HG03520 (cell line): ENCODE measurements at regions not wholly inside any gene's neighbourhood (a gene's known extent, or its start where the extent isn't known, plus 50 kb on each side); places are given as distances from the start of the nearest gene placed in this dataset.

Experiments used
- ATAC-seq: cut with Tn5 transposase; IDR thresholded peaks from one replicate; pipeline ENCODE4 v1.9.1; 2021; ENCODE audit warnings: mild to moderate bottlenecking, moderate library complexity; ENCODE audit not compliant: unreplicated experiment

DNA sequence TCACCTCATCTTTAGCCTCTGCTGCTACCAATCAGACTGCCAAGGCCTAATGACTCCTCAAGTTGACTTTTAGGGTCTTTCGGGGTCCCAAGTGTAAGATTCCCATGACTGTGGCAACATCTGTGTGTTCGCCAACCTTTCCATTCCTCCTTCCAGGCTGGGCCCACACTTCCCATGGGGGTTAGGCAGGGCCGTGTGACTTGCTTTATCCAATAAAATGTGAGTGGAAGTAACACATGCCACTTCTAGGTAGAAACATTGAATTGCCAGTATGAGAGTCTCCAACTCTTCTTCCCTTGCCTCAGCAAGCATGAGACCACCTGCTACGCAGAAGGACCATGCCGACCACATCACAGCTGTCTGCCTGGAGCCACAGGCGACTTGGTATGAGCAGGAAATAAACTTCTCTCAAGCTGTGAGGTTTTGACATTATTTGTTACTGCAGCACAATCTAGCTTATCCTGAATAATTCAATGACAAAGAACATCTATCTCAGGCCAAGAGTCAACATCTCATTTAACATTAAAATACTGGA is 190.4 kb upstream of the IER5L start:
- no peak for ATAC-seq

DNA sequence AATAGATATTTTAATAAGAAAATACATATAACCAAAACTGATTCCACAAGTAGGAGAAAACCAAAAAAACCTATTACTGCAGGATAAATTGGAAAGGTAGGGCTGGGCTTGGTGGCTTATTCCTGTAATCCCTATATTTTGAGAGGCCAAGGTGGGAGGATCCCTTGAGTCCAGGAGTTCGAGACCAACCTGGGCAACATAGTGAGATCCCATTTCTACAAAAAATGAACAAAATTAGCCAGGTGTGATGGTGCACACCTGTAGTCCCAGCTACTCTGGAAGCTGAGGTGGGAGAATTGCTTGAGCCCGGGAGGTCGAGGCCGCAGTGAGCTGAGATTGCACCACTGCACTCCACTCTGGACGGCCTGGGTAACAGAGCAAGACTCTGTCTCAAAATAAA is 189.2 kb upstream of the IER5L start:
- ATAC-seq = no peak

DNA sequence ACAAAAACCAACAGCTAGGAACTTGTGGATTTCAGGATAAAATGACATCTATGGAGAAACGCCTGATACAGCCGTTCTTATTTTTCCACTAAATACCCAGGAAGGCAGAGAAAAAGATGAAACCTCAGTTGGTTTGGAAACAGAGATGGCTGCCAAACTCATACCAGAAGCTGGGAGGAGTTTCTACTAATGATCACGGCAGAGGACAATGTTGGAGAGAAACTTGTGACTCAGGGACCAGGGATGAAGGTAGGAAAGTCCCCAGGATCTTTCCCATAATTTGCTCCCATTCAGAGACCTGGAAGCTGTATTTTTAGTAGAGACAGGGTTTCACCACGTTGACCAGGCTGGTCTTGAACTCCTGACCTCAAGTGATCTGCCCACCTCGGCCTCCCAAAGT is 187.1 kb upstream of the IER5L start:
- ATAC-seq = no peak

DNA sequence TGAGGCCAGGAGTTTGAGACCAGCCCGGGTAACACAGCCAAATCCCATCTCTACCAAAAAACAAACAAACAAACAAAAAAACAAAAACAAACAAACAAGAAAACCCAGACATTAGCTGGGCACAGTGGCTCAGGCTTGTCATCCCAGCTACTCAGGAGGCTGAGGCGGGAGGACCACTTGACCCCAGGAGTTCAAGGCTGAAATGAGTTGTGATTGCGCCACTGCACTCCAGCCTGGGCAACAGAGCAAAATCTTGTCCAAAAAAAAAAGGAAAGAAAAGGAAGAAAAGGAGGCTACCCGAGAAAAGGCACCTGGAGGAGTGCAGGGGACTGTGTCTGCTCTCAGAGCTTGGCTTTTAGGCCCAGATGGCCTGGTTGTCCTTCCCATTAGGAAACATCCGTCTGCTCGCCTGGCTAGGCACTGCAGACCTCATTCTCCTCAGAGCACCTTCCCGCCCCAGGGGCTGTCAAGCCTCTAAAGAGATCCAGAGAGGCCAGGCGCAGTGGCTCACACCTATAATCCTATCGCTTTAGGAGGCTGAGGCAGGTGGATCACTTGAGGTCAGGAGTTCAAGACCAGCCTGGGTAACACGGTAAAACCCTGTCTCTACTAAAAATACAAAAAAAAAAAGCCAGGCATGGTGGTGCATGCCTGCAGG is 185.3 kb upstream of the IER5L start:
- no peak for ATAC-seq

DNA sequence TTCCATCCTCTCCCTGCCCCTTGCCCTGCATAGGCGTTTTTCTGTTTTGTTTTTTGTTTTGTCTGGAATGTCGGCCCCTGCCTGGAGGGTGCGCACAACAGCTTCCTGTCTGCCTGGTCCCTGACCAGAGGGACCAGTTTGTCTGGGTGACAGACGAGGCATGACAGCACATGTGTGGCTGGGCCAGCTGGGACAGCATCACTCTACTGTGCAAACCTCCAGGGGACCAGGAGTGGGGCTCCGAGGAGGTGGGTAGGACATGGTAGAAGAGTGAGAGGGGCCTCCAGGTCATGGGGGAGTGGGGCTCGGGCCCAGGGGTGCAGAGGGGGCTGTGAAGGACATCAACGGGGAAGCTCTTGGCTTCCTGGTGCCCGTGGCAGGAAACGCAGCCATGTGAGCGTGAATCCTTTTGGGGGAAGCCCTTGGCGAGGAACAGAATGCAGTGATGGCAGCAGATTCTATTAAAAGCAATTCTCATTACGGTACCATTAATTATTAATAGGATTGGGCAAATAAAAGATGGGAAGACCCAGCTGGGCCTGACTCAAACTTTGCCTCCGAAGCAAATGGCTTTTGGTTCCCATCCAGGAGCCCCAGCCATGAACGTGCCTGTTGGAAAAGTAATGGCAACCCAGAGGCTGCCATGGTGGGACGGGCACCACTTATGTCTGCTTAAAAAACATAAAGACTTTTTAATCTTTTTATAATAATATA is 184.4 kb upstream of the IER5L start:
- no peak for ATAC-seq

DNA sequence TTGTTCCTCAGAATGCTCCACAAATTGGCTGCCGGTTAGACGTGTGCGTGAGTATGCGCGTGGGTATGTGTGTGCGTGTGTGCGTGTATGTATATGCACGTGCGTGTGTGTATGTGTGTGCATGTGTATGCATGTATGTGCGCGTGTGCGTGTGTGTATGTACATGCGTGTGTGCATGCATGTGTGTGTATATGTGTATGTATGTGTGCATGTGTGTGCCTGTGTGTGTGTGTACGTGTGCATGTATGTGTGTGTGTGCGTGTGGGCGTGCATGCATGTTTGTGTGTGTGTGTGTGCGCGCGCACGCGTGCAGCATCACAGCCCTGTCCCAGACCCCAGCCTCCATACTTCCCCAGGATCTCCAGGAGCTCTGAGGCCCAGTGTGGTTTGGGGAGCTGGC is 183.1 kb upstream of the IER5L start:
- no peak for ATAC-seq

DNA sequence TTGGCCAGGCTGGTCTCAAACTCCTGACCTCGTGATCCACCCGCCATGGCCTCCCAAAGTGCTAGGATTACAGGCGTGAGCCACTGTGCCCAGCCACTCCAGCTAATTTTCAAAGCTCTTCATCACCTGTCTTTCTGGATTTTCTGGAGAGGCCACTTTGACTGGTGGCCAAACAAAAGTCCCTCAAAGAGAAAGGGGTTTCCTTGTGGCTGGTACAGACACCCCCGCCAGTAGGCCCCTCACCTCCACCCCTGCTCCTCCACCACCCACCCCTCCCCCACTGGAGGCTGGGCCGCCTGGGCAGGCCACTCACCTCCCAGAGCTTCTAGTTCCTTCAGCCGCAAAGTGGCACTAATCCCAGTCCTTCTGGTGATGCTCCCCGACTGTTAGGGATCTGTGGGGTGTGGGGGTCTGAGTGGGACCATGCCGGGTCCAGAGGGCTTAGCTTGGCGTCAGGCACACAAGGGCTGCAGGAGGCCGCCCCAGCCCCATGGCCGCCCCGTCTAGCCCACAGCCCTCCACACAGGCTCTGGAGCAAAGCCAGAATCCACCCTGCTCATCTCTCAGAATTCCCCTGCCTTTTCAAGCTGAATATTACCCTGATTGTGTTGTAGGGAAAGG is 182.0 kb upstream of the IER5L start:
- ATAC-seq = no peak

DNA sequence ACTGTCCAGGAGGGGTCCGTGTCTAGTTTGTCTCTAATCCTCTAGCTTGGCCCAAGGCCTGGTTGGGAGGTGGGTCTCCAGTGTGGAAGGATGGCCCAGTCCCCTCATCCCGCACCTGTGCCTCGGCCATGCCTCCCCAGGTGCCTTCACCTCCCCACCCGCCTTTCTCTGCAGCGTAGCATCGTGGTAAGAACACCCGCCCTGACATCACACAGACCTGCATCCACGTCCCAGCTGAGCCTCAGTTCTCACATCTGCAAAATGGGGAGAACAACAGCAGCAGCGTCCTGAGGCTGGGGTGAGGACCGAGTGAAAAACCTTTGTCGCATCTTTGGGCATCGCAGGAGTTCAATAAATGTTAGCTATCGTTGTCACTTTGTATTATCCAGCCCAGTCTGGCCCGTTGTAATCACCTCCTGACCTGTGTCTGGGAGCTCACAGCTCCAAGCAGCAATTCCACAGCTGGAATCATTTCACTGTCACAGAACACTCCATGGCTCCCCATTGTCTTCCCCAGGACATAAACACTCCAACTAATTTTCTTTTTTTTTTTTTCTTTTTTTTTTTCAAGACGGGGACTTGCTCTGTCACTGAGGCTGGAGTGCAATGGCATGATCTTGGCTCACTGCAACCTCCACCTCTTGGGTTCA is 181.2 kb upstream of the IER5L start:
- ATAC-seq = no peak

DNA sequence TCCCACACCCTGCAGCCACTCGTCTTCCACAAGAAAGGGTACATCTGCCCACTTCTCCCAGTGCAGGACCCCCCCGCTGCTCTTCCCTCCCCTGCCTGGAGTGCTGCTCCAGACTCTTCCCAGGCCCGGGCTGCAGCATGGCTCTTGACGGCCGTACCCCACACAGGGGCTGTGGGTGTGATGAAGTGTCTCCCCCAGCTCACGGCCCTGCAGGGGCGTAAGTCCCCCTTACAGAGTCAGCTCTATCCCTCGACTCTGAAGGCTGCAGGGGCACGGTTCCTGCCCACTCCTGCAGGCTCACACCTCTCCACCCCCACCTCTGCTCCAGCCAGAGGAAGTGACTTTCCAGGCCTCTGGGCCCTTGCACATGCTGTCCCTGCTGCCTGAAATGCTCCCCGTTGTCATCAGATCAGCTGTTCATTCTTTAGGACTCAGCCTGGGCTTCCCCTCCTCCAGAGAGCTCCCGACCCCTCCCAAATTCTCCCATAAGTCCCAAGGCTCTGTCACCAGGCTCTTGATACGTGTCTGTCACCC is 180.6 kb upstream of the IER5L start:
- no peak for ATAC-seq

DNA sequence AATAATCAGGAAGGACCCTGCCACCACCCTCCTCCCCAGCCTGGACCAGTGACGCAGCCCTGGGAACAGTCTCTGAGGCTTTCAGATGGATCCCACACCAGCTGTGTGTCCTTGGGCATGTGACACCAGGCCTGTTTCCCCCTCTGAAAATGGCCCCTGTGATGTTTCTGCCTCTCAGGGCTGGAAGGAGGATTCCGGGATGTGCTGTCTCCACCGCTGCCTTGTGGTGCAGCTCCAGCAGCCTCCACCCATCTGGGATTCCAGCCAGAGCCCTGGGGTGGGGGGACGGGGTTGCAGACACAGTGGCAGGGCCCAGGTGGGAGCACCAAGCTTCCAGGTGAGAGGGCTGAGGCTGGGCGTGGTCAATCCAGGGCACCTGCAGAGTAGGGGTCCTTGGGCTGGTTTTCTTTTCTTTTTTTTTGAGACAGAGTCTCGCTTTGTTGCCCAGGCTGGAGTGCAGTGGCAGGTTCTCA is 179.7 kb upstream of the IER5L start:
- ATAC-seq = no peak

DNA sequence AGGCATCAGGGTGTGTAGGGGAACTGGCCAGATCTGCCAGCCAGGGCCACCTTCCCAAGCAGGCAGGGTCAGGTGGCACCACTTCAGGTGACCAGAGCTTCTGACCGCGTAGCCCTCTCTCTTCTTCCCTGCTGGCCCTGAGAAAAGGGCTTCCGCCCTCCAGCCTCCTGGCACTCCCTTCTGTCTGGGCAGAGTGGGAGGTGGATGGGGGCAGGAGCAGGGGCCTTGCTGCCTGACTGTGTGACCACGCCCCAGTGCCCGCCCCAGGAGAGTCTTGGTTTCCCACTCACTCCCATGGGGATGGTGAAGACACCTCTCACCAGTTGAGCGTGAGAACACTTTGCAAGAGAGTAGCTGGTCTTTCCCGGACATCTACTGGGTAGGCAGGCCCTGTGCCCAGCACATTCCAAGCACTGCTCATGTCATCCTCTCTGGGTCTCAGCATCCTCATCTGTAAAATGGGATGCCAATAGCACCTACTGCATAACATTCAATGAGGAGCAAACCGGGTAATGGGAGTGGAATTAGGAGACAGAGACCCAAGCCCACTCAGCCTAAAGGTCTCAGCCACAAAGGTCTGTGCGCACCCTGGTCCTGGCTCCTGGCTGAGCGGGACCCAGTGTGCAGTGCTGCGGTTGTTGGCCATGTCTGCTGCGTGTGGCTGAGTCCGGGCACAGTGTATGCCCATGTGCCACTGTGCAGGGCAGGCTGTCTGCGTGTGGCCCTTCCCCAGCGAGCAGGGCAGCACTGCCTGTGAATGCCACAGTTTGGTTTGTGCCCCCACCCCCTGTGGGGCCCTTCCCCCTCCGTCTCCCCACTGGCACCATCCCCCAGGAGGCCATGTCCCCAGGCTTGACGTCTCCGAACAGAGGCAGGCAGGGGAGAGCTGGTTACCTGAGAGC is 179.1 kb upstream of the IER5L start:
- ATAC-seq = no peak

DNA sequence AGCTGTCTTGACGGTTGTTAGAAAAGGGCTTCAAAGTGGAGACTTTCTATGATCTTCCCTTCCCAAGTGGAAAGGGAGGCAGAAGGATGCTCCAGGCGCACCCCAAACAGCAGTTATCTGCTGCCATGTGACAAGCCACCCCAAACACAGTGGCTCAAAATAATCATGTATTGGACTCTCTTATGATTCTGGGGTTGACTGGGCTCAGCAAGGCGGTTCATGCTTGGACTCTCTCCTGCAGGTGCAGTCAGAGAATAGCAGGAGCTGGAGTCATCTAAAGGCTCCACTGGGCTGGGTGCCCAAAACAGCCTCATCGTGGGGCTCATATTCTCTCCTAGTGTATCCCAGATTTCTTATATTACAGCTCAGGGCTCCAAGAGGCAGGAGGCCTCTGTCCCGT is 177.6 kb upstream of the IER5L start:
- ATAC-seq = no peak

DNA sequence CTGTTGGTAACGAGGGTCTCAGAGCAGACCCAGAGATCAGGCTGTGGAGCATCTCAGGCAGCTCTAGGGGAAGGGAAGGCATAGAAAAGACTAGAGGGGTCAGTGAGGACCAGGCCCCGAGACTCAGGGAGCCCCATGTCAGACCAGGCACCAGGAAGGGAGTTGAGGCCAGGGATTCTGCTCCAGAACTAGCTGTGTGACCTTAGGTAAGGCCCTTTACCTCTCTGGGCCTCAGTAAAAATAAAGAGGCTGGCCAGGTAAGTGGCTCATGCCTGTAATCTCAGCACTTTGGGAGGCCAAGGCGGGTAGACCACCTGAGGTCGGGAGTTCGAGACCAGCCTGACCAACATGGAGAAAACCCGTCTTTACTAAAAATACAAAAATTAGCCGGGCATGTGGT is 176.4 kb upstream of the IER5L start:
- ATAC-seq = no peak

DNA sequence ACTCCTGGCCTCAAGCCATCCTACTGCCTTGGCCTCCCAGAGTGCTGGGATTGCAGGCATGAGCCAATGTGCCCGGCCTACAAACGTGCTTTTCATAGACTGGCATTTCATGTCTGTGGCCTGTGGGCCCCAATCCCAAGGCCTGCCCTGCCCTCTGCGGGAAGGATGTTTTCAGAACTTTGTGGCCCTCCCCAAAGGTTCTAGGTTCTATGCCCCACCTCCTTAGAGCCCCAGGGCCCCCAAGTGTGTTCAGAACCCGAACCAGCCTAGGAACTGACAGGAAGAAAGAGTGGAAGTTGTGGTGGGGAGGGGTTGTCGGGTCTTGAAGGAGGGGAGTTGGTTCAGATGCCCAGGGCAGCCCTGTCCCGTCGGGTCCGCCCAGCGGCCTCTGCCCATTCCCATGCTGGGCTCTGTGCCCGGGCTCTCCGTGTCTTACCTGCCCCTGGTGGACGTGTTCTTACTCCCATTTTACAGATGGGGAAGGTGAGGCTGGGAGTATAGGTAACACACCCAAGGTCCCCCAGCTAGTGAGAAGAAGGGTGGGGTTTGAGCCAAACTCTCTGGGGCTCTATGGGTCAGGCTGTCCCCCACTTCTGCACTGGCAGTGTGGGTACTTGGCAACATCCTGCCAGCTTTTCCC is 175.8 kb upstream of the IER5L start:
- no peak for ATAC-seq

DNA sequence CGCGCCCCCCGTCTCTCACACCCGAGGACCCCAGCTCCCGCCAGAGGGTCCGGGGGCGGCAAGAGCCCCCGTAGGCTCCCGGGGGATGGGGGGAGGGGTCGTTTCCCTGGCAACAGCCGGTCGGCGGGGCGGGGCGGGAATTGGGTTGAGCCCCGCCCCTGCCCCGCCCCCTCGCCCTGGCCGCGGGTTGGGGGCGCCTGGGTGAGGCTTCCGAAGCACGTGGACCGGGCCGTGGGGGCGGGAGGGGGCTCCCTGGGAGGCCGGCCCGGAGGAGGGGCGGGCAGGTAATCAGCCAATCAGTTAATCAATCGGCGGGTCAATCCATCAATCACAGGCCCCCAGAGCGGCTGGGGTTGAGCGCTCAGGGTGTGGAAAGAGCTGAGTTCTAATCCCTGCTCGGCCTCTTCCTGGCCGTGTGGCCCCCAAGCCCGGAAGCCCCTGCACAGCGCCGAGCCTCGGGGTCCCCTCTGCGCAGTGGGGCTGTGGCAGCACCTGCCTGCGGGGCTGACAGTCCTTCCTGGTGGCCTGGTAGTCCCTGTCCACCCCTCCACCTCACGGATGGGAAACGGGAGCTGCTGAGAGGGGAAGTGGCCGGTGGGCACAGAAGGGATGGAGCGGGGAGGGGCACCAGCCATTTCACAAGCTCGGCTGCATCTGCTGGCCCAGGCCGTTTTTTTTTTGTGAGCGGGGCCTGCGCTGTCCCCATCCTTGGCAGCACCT is 174.2 kb upstream of the IER5L start:
- ATAC-seq = no peak

DNA sequence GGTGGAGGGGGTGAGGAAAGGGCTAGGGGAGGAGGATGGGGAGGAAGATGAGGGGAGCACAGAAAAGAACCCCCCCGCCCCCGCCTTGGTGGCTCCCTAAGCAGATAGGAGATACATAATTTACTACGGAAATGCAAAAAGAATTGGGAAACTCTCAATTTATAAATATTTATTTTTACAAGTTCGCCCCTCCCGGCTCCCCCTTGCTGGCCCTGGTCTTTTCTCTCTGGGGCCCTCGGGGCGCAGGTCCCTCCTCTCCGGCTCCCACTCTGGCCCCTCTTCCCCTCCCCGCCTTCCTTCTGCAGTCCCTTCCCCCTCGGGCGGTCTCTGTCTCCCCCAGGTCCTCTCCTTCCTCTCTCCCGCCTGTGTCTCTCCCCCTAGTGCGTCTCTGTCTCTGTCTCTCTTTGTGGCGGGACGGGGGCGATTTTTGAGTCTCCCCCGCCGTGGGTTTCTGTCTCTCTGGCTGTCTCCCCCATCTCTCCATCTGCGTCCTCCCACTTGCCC is 173.6 kb upstream of the IER5L start:
- ATAC-seq = no peak

DNA sequence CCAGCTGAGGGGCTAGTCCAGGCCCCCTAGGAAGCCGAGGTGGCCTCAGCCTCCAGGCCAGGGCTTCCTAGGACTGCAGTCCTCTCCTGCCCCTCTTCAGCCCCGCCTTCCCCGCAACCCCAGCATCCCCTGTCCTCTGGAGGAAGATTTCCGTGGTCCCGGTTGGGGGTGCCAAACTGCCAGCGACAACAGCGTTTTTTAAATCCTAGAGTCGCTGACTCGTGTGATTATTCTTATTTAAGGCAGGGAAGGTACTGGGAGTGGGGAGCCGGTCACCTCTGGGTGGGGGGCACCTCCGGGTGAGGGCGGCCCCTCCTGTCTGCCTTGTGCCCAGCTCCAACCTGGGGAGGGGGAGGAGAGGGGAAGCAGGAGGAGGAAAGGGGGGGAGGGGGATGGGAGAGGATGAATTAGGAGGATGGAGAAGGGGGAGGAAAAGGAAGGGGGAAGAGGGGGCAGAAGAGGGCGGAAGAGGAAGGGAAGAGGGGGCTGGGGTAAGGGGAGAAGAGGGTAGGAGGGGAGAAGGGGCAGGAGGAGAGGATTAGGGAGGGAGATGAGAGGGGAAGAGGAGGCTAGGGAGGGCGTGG is 173.1 kb upstream of the IER5L start:
- no peak for ATAC-seq

DNA sequence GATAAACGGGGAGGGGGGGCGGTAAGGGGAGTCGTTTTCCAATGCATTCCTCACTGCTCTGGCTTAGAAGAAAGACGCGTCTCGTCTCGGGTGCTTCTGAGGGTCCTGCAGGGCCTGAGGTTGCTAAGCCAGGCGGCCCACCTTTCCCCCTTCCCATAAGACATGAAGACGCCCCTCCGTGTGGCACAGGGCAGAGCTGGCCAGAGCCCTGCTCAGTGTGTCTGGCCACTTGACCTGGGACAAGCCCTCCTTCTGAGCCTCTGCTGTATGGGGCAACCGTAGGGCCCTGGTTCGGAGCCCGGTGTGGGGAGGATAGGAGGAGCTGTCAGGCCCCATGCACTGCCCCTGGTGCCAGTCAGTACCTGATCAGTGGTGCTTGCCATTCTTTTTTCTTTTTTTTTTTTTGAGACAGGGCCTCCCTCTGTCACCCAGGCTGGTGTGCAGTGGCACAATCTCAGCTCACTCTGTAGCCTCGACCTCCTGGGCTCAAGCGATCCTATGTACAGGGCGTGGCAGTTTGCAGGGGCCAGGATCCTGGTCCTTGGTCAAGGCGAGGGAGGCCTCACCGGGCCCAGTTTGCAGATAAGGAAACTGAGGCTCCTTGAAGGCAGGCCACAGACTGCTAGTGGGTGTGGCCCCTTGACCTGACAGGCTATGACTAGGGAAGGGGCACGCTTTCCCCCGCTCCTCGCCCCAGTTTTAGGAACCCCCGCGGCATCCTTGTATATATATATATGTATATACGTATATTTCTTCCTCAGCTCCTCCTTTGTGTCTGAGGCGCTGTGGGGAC is 172.3 kb upstream of the IER5L start:
- ATAC-seq = no peak
